Naive thymus-derived CD4-positive, alpha-beta T cell (primary cell): ENCODE measurements at regions not wholly inside any gene's neighbourhood (a gene's known extent, or its start where the extent isn't known, plus 50 kb on each side); places are given as distances from the start of the nearest gene placed in this dataset.

Experiments used
- ATAC-seq: fragments of 150-1000 bp; cut with Tn5 transposase; 2 replicates; pipeline ENCODE4 v1.10.0; 2021; ENCODE audit warnings: mild to moderate bottlenecking, moderate library complexity
- CTCF ChIA-PET: fragments of 350-600 bp; sonication (Branson Sonifier 250); formaldehyde crosslinking; loops from one replicate; lab custom pipeline; 2021; ENCODE audit warnings: antibody characterized with exemption; lab: Charles Lee
- POLR2A ChIA-PET: fragments of 350-600 bp; sonication (Branson Sonifier 250); formaldehyde crosslinking; loops from one replicate; lab custom pipeline; 2021; ENCODE audit warnings: antibody characterized with exemption, inconsistent platforms; lab: Charles Lee
- DNase-seq, 9 donors: peaks; one replicate each; pipeline versions ENCODE4 v3.0.0 to v3.0.0-alpha.2; 2020 to 2022; ENCODE audit warnings: mixed read lengths in 1 of 9
- H3K27ac ChIP-seq: one replicate; pipeline ENCODE4 v1.7.0; 2013; ENCODE audit warnings: mild to moderate bottlenecking, low read depth, low read length, moderate library complexity
- H3K27me3 ChIP-seq, 2 donors: one replicate each; pipeline ENCODE4 v1.7.0; 2013; ENCODE audit warnings: low read length in 2 of 2, mild to moderate bottlenecking in 2 of 2, moderate library complexity in 2 of 2; ENCODE audit not compliant: control insufficient read depth in 2 of 2, insufficient read depth in 2 of 2
- H3K36me3 ChIP-seq, 3 experiments: 1 replicate in 2 of 3; 2 replicates in 1 of 3; pipeline ENCODE4 v1.7.0; 2013; ENCODE audit warnings: low read length in 3 of 3, mild to moderate bottlenecking in 3 of 3, moderate library complexity in 1 of 3; ENCODE audit not compliant: insufficient read depth in 3 of 3, control insufficient read depth in 2 of 3
- H3K4me1 ChIP-seq, 2 donors: one replicate each; pipeline ENCODE4 v1.7.0; 2013; ENCODE audit warnings: low read length in 2 of 2, mild to moderate bottlenecking in 2 of 2, moderate library complexity in 1 of 2; ENCODE audit not compliant: control insufficient read depth in 2 of 2, insufficient read depth in 2 of 2
- H3K4me3 ChIP-seq: 2 replicates; pipeline ENCODE4 v1.7.0; 2013; ENCODE audit warnings: mild to moderate bottlenecking, low read length
- H3K9me3 ChIP-seq, 3 experiments: 1 replicate in 2 of 3; 2 replicates in 1 of 3; pipeline ENCODE4 v1.7.0; 2013; ENCODE audit warnings: low read length in 3 of 3; ENCODE audit not compliant: control insufficient read depth in 2 of 3
- H3K27ac Mint-ChIP-seq, 9 donors: one replicate each; pipeline ENCODE4 v1.8.0; 2020 to 2022; ENCODE audit warnings: mixed read lengths in 9 of 9, mild to moderate bottlenecking in 8 of 9, moderate library complexity in 5 of 9, inconsistent platforms in 2 of 9
- H3K27me3 Mint-ChIP-seq, 5 donors: one replicate each; pipeline ENCODE4 v1.8.0; 2021 to 2022; ENCODE audit warnings: mixed read lengths in 5 of 5, mild to moderate bottlenecking in 1 of 5
- H3K36me3 Mint-ChIP-seq, 5 donors: one replicate each; pipeline ENCODE4 v1.8.0; 2020 to 2022; ENCODE audit warnings: mixed read lengths in 5 of 5, mild to moderate bottlenecking in 3 of 5, inconsistent platforms in 1 of 5
- H3K4me1 Mint-ChIP-seq, 7 donors: one replicate each; pipeline ENCODE4 v1.8.0; 2020 to 2022; ENCODE audit warnings: mixed read lengths in 7 of 7, mild to moderate bottlenecking in 3 of 7, inconsistent platforms in 1 of 7
- H3K4me3 Mint-ChIP-seq, 10 donors: one replicate each; pipeline ENCODE4 v1.8.0; 2020 to 2022; ENCODE audit warnings: mild to moderate bottlenecking in 10 of 10, mixed read lengths in 10 of 10, moderate library complexity in 6 of 10, inconsistent platforms in 2 of 10
- H3K9me3 Mint-ChIP-seq, 11 donors: one replicate each; pipeline ENCODE4 v1.8.0; 2020 to 2022; ENCODE audit warnings: mixed read lengths in 11 of 11, mild to moderate bottlenecking in 4 of 11, inconsistent platforms in 1 of 11, moderate library complexity in 1 of 11
- intact Hi-C, 2 donors: fragments of 100-400 bp; cut with micrococcal nuclease; formaldehyde crosslinking; loops; one replicate each; pipeline ENCODE4 v1.15.1; 2023

GRCh38 chr16:73871088-73871733, 425.4 kb upstream of the PSMD7 start:
- POLR2A ChIA-PET: no interaction called here
- no peak overlapping the region for H3K4me3 Mint-ChIP-seq

GRCh38 chr16:73869126-73869525, 427.5 kb upstream of the PSMD7 start:
- no peaks in the 10 kb centered on the region for H3K36me3 Mint-ChIP-seq
- H3K9me3 Mint-ChIP-seq: peaks cover 0 to 2% (median 0%) of the 10 kb centered on the region in 11 donors
- no peaks in the 10 kb centered on the region for H3K4me1 Mint-ChIP-seq
- no peaks in the 10 kb centered on the region for H3K4me1 ChIP-seq
- H3K9me3 ChIP-seq: no peaks in the 10 kb centered on the region
- CTCF ChIA-PET: no interaction called here
- DNase-seq (no peak), ATAC-seq (no peak)
- H3K4me3 ChIP-seq: no peak overlapping the region
- H3K36me3 ChIP-seq: no peaks in the 10 kb centered on the region
- no peak overlapping the region for H3K27ac Mint-ChIP-seq
- H3K27me3 Mint-ChIP-seq: peaks cover 0 to 15% (median 6%) of the 10 kb centered on the region in 5 donors
- no peaks in the 10 kb centered on the region for H3K27me3 ChIP-seq
- no peak overlapping the region for H3K4me3 Mint-ChIP-seq
- H3K27ac ChIP-seq: no peak overlapping the region
- intact Hi-C loops: no loop called here
- POLR2A ChIA-PET: no interaction called here

More at GRCh38 chr16:73871088-73871733, 425.4 kb upstream of the PSMD7 start:
- Histone ChIP-seq H3K4me1 (no peaks in the 10 kb centered on the region), H3K27ac (no peak overlapping the region), H3K36me3 (no peaks in the 10 kb centered on the region), H3K9me3 (no peaks in the 10 kb centered on the region), H3K27me3 (no peaks in the 10 kb centered on the region), H3K4me3 (no peak overlapping the region)
- Mint-ChIP-seq H3K27me3 (peaks cover 0 to 15% (median 6%) of the 10 kb centered on the region in 5 donors), H3K36me3 (no peaks in the 10 kb centered on the region), H3K9me3 (peaks cover 0 to 2% (median 0%) of the 10 kb centered on the region in 11 donors), H3K27ac (no peak overlapping the region), H3K4me1 (no peaks in the 10 kb centered on the region)
- no peak for ATAC-seq
- intact Hi-C loops: no loop called here
- no peak for DNase-seq
- CTCF ChIA-PET: no interaction called here

GRCh38 chr16:73864868-73865267, 431.7 kb upstream of the PSMD7 start:
- Histone ChIP-seq H3K36me3 (no peaks in the 10 kb centered on the region), H3K9me3 (no peaks in the 10 kb centered on the region), H3K4me1 (no peaks in the 10 kb centered on the region), H3K27me3 (no peaks in the 10 kb centered on the region), H3K4me3 (no peak overlapping the region), H3K27ac (no peak overlapping the region)
- no peaks in the 10 kb centered on the region for H3K4me1 Mint-ChIP-seq
- H3K27ac Mint-ChIP-seq: no peak overlapping the region
- H3K36me3 Mint-ChIP-seq: no peaks in the 10 kb centered on the region
- no peak overlapping the region for H3K4me3 Mint-ChIP-seq
- CTCF ChIA-PET: no interaction called here
- intact Hi-C loops: no loop called here
- peaks cover 0 to 4% (median 0%) of the 10 kb centered on the region in 11 donors for H3K9me3 Mint-ChIP-seq
- no peak for ATAC-seq
- H3K27me3 Mint-ChIP-seq: peaks cover 0 to 13% (median 2%) of the 10 kb centered on the region in 5 donors
- DNase-seq: no peak
- POLR2A ChIA-PET: no interaction called here

DNA sequence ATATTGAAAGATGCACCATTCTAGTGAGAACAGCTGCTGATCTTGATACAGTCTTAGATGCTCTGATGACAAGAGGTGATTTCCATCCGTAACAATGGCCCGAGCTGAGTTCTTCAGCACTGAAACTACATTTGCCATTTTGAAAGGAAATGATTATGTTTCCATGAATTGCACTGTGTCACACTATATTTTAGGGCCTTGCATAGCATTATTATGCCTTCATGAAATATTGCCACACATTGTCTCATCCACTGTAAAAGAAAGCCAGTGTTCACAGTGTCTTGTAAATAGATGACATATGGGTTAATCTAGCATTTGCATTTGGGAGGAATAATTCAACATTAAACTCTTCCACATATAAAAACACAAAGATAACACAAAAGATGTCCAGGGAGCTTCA, 438.3 kb upstream of the PSMD7 start:
- ChIA-PET POLR2A (no interaction called here), CTCF (no interaction called here)
- no peak overlapping the region for H3K27ac ChIP-seq
- H3K4me1 ChIP-seq: no peaks in the 10 kb centered on the region
- H3K4me3 Mint-ChIP-seq: no peak overlapping the region
- H3K4me3 ChIP-seq: no peak overlapping the region
- no peaks in the 10 kb centered on the region for H3K36me3 ChIP-seq
- H3K4me1 Mint-ChIP-seq: no peaks in the 10 kb centered on the region
- no peaks in the 10 kb centered on the region for H3K27me3 ChIP-seq
- H3K9me3 ChIP-seq: no peaks in the 10 kb centered on the region
- ATAC-seq (no peak), DNase-seq (no peak)
- peaks cover 0 to 4% (median 0%) of the 10 kb centered on the region in 5 donors for H3K27me3 Mint-ChIP-seq
- no peak overlapping the region for H3K27ac Mint-ChIP-seq
- H3K36me3 Mint-ChIP-seq: no peaks in the 10 kb centered on the region
- intact Hi-C loops: no loop called here
- H3K9me3 Mint-ChIP-seq: peaks cover 0 to 4% (median 0%) of the 10 kb centered on the region in 11 donors

- intact Hi-C loops: no loop called here
- no peaks in the 10 kb centered on the region for H3K27me3 ChIP-seq
- H3K4me3 ChIP-seq: no peak overlapping the region
- CTCF ChIA-PET: no interaction called here
- no peak overlapping the region for H3K27ac ChIP-seq
- no peaks in the 10 kb centered on the region for H3K36me3 ChIP-seq
- peaks cover 0 to 8% (median 0%) of the 10 kb centered on the region in 5 donors for H3K27me3 Mint-ChIP-seq
- ATAC-seq (no peak), DNase-seq (no peak)
- H3K36me3 Mint-ChIP-seq: no peaks in the 10 kb centered on the region
- H3K4me3 Mint-ChIP-seq: no peak overlapping the region
- peaks cover 0 to 5% (median 0%) of the 10 kb centered on the region in 11 donors for H3K9me3 Mint-ChIP-seq
- no peaks in the 10 kb centered on the region for H3K9me3 ChIP-seq
- no peaks in the 10 kb centered on the region for H3K4me1 ChIP-seq
- H3K4me1 Mint-ChIP-seq: no peaks in the 10 kb centered on the region
- H3K27ac Mint-ChIP-seq: no peak overlapping the region
- POLR2A ChIA-PET: no interaction called here
Measured at GRCh38 chr16:73853968-73854367, 442.6 kb upstream of the PSMD7 start.

GRCh38 chr16:73852561-73852960, 444.1 kb upstream of the PSMD7 start:
- Histone ChIP-seq H3K4me3 (no peak overlapping the region), H3K27ac (no peak overlapping the region), H3K27me3 (no peaks in the 10 kb centered on the region), H3K36me3 (no peaks in the 10 kb centered on the region), H3K4me1 (no peaks in the 10 kb centered on the region), H3K9me3 (no peaks in the 10 kb centered on the region)
- H3K27ac Mint-ChIP-seq: no peak overlapping the region
- no peak for ATAC-seq
- H3K4me1 Mint-ChIP-seq: no peaks in the 10 kb centered on the region
- no peak overlapping the region for H3K4me3 Mint-ChIP-seq
- peaks cover 0 to 8% (median 0%) of the 10 kb centered on the region in 5 donors for H3K27me3 Mint-ChIP-seq
- CTCF ChIA-PET: no interaction called here
- no peak for DNase-seq
- peaks cover 0 to 5% (median 0%) of the 10 kb centered on the region in 11 donors for H3K9me3 Mint-ChIP-seq
- no peaks in the 10 kb centered on the region for H3K36me3 Mint-ChIP-seq
- POLR2A ChIA-PET: no interaction called here
- intact Hi-C loops: no loop called here

GRCh38 chr16:73848993-73849392, 447.6 kb upstream of the PSMD7 start:
- no peaks in the 10 kb centered on the region for H3K9me3 ChIP-seq
- no peak overlapping the region for H3K4me3 Mint-ChIP-seq
- ChIA-PET CTCF (no interaction called here), POLR2A (no interaction called here)
- peaks cover 0 to 6% (median 0%) of the 10 kb centered on the region in 11 donors for H3K9me3 Mint-ChIP-seq
- peaks cover 0 to 8% (median 0%) of the 10 kb centered on the region in 5 donors for H3K27me3 Mint-ChIP-seq
- H3K36me3 ChIP-seq: no peaks in the 10 kb centered on the region
- H3K4me1 ChIP-seq: no peaks in the 10 kb centered on the region
- H3K36me3 Mint-ChIP-seq: no peaks in the 10 kb centered on the region
- no peaks in the 10 kb centered on the region for H3K4me1 Mint-ChIP-seq
- H3K27me3 ChIP-seq: no peaks in the 10 kb centered on the region
- H3K27ac Mint-ChIP-seq: no peak overlapping the region
- intact Hi-C loops: no loop called here
- ATAC-seq: no peak
- no peak for DNase-seq
- H3K4me3 ChIP-seq: no peak overlapping the region
- H3K27ac ChIP-seq: no peak overlapping the region
